Glutamatergic neuron (in vitro differentiated cells): ENCODE measurements at regions not wholly inside any gene's neighbourhood (a gene's known extent, or its start where the extent isn't known, plus 50 kb on each side); places are given as distances from the start of the nearest gene placed in this dataset.
A peak's percentile ranks its signal among the peaks of the same experiment; 100 is the strongest.

Experiments
- DNase-seq: peaks from one replicate; pipeline ENCODE4 v3.0.0; 2022
- H3K27ac Mint-ChIP-seq: one replicate; pipeline ENCODE4 v1.8.0; 2020; ENCODE audit warnings: mild to moderate bottlenecking, mixed read lengths, inconsistent platforms; ENCODE audit not compliant: unreplicated experiment
- H3K27me3 Mint-ChIP-seq: one replicate; pipeline ENCODE4 v1.8.0; 2020; ENCODE audit warnings: mild to moderate bottlenecking, moderate library complexity, mixed read lengths, inconsistent platforms; ENCODE audit not compliant: unreplicated experiment
- H3K36me3 Mint-ChIP-seq: one replicate; pipeline ENCODE4 v1.8.0; 2020; ENCODE audit warnings: mild to moderate bottlenecking, mixed read lengths, inconsistent platforms; ENCODE audit not compliant: unreplicated experiment
- H3K4me1 Mint-ChIP-seq: one replicate; pipeline ENCODE4 v1.8.0; 2020; ENCODE audit warnings: mild to moderate bottlenecking, low read depth, mixed read lengths, inconsistent platforms; ENCODE audit not compliant: unreplicated experiment
- H3K4me3 Mint-ChIP-seq: one replicate; pipeline ENCODE4 v1.8.0; 2020; ENCODE audit warnings: mild to moderate bottlenecking, mixed read lengths, inconsistent platforms; ENCODE audit not compliant: unreplicated experiment
- H3K9me3 Mint-ChIP-seq: one replicate; pipeline ENCODE4 v1.8.0; 2020; ENCODE audit warnings: mild to moderate bottlenecking, moderate library complexity, mixed read lengths, inconsistent platforms; ENCODE audit not compliant: unreplicated experiment
- CTCF ChIP-seq: fragments of 200-600 bp; sonication (generic); IDR thresholded peaks from one replicate; pipeline ENCODE4 v1.5.0; 2021; ENCODE audit not compliant: partially characterized antibody, unreplicated experiment

DNA sequence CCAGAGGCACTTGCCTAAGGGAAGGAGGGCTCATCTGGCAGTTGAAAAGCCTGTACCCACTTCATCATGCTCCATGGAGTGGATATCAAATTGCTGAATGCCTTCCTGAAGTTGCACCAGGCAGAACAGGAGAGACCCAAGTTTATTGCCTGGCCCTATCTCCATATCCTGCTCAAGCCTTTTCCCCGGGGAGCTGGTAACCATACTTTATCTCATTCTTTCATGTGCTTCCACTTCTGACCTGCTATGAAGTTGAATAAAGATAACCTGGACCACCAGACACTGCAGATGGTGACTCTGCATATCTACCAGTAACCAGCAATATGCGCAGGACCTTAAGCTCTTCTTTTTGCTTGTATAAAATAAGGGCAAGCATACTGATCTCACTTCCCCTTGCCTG is 1397.5 kb upstream of the CDH6 start:
- Mint-ChIP-seq H3K27me3 (peaks cover 8% of the 10 kb centered on the region), H3K9me3 (peaks cover 5% of the 10 kb centered on the region), H3K4me1 (peaks cover 8% of the 10 kb centered on the region), H3K4me3 (no peak overlapping the region), H3K27ac (peak overlapping the region; percentile 48), H3K36me3 (no peaks in the 10 kb centered on the region)
- no peak for TF ChIP-seq CTCF
- DNase-seq: no peak

GRCh38 chr5:29795096-29795652 is 1398.3 kb upstream of the CDH6 start:
- no peak for DNase-seq
- peaks cover 8% of the 10 kb centered on the region for H3K27me3 Mint-ChIP-seq
- no peak overlapping the region for H3K27ac Mint-ChIP-seq
- no peak overlapping the region for H3K4me3 Mint-ChIP-seq
- peaks cover 5% of the 10 kb centered on the region for H3K9me3 Mint-ChIP-seq
- H3K36me3 Mint-ChIP-seq: no peaks in the 10 kb centered on the region
- TF ChIP-seq CTCF: no peak
- H3K4me1 Mint-ChIP-seq: peaks cover 8% of the 10 kb centered on the region

GRCh38 chr5:29794141-29794787 is 1399.2 kb upstream of the CDH6 start:
- peaks cover 5% of the 10 kb centered on the region for H3K9me3 Mint-ChIP-seq
- DNase-seq: no peak
- H3K27ac Mint-ChIP-seq: no peak overlapping the region
- H3K36me3 Mint-ChIP-seq: no peaks in the 10 kb centered on the region
- H3K27me3 Mint-ChIP-seq: peaks cover 6% of the 10 kb centered on the region
- H3K4me1 Mint-ChIP-seq: peaks cover 8% of the 10 kb centered on the region
- H3K4me3 Mint-ChIP-seq: no peak overlapping the region
- TF ChIP-seq CTCF: no peak

DNA sequence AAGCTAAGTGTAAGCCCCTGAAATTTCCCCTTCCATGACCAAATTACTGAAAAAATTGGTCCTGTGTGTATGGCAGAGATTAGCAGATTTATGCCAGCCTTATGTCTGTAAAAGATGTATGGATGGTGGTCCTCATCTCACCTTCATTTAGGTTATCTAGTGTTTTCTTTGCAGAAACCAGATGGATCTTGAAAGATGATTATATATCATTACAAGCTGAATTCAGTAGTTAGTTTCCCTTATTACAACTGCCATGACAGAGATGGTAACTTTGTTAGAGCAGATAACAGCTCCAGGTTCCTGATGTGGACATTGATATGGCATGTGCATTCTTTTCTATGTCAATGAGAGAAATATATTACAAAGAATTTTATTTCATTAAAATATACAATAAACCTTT is 1403.2 kb upstream of the CDH6 start:
- no peak for TF ChIP-seq CTCF
- Mint-ChIP-seq H3K4me3 (no peak overlapping the region), H3K36me3 (no peaks in the 10 kb centered on the region), H3K9me3 (no peaks in the 10 kb centered on the region), H3K27ac (no peak overlapping the region), H3K4me1 (peaks cover 5% of the 10 kb centered on the region), H3K27me3 (peaks cover 3% of the 10 kb centered on the region)
- DNase-seq: no peak

DNA sequence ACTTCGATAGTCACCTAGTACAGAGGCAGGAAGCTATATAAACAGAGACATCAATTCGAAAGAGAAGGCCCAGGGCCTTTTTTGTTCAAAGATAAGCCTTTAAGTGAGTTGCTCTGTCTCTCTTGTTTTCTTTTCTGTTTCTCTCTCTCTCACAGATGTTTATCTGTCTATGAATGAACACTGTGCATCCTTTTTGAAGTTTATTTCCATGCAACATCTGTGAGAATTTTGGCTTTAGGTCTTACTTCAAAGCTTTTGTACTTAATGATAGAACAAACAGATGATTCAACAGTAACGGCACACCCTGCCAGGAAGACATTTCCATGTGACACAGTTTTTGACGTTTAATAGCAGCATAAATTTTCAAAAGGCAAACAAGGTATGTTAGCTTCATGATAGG is 1413.1 kb upstream of the CDH6 start:
- no peak for TF ChIP-seq CTCF
- H3K27ac Mint-ChIP-seq: no peak overlapping the region
- no peaks in the 10 kb centered on the region for H3K27me3 Mint-ChIP-seq
- no peak overlapping the region for H3K4me3 Mint-ChIP-seq
- H3K9me3 Mint-ChIP-seq: no peaks in the 10 kb centered on the region
- H3K4me1 Mint-ChIP-seq: peaks cover 3% of the 10 kb centered on the region
- no peaks in the 10 kb centered on the region for H3K36me3 Mint-ChIP-seq
- no peak for DNase-seq
